Endothelial cell of umbilical vein (primary cell): ENCODE measurements at regions not wholly inside any gene's neighbourhood (a gene's known extent, or its start where the extent isn't known, plus 50 kb on each side); places are given as distances from the start of the nearest gene placed in this dataset.

ENCODE experiments used
- BruUV-seq: library from RNA; stranded (reverse); fragments of 400-500 nt; replicated peaks from 2 replicates; lab custom pipeline; 2021; lab: Mats Ljungman, UMichigan
- CTCF ChIA-PET: fragments of 300-600, 350-600 bp; sonication (Branson Sonifier 250); formaldehyde crosslinking; loops from one replicate; lab custom pipeline; 2021; ENCODE audit warnings: antibody characterized with exemption, inconsistent platforms; lab: Charles Lee
- POLR2A ChIA-PET: fragments of 300-600, 350-600 bp; sonication (Branson Sonifier 250); formaldehyde crosslinking; loops from one replicate; lab custom pipeline; 2021; ENCODE audit warnings: antibody characterized with exemption, inconsistent platforms; lab: Charles Lee
- DNase-seq: peaks from one replicate; pipeline ENCODE4 v3.0.0-alpha.2; 2011; ENCODE audit warnings: low read depth, low spot score
- FAIRE-seq: peaks from 2 replicates; lab custom pipeline; 2011; peaks lifted over from hg19 to GRCh38; lab: Jason Lieb, UNC
- H2AFZ ChIP-seq: 2 replicates; pipeline ENCODE4 v1.6.0; 2012; ENCODE audit warnings: low read depth, low read length, control low read depth, inconsistent platforms
- H3K27ac ChIP-seq: 2 replicates; pipeline ENCODE4 v1.5.1; 2011; ENCODE audit warnings: low read depth, mild to moderate bottlenecking, control low read depth, low read length, moderate library complexity; ENCODE audit not compliant: insufficient read depth
- H3K27me3 ChIP-seq, 2 experiments: 2 replicates each; pipeline versions ENCODE4 v1.6.0 to v1.6.1; 2011; ENCODE audit warnings: low read length in 2 of 2, mixed read lengths in 1 of 2; ENCODE audit not compliant: control insufficient read depth in 2 of 2, insufficient read depth in 2 of 2
- H3K36me3 ChIP-seq, 2 experiments: 2 replicates in 1 of 2; 3 replicates in 1 of 2; pipeline ENCODE4 v1.5.1; 2011; ENCODE audit warnings: low read length in 2 of 2, mild to moderate bottlenecking in 1 of 2, moderate library complexity in 1 of 2; ENCODE audit not compliant: control insufficient read depth in 2 of 2, insufficient read depth in 2 of 2; ENCODE audit errors: extremely low read depth in 1 of 2
- H3K4me1 ChIP-seq: 3 replicates; pipeline ENCODE4 v1.5.1; 2011; ENCODE audit warnings: mild to moderate bottlenecking, low read length; ENCODE audit not compliant: control insufficient read depth, insufficient read depth; ENCODE audit errors: extremely low read depth
- H3K4me2 ChIP-seq: 2 replicates; pipeline ENCODE4 v1.6.1; 2011; ENCODE audit warnings: low read length, control low read depth, mixed read lengths; ENCODE audit not compliant: insufficient read depth
- H3K4me3 ChIP-seq, 3 experiments: fragments of 200-600 bp in 1 of 3; sonication (generic), shearing (Covaris generic) in 1 of 3; replicated peaks in 1 of 3; 2 replicates each; pipeline ENCODE4 v1.5.1; 2011 to 2016; ENCODE audit warnings: control low read depth in 3 of 3, low read length in 3 of 3, mild to moderate bottlenecking in 2 of 3, inconsistent platforms in 1 of 3, low read depth in 1 of 3, moderate library complexity in 1 of 3; ENCODE audit not compliant: insufficient read depth in 1 of 3
- H3K79me2 ChIP-seq: 2 replicates; pipeline ENCODE4 v1.6.0; 2012; ENCODE audit warnings: low read length, inconsistent platforms; ENCODE audit not compliant: control insufficient read depth, insufficient read depth
- H3K9ac ChIP-seq: replicated peaks from 2 replicates; pipeline ENCODE3; 2011; ENCODE audit warnings: low read length, control low read depth; ENCODE audit not compliant: insufficient read depth; ENCODE audit errors: extremely low read depth
- H3K9me1 ChIP-seq: replicated peaks from 3 replicates; pipeline ENCODE4 v1.6.0; 2011; ENCODE audit warnings: mild to moderate bottlenecking, low read length; ENCODE audit not compliant: control insufficient read depth, insufficient read depth; ENCODE audit errors: extremely low read depth
- H3K9me3 ChIP-seq: replicated peaks from 2 replicates; pipeline ENCODE4 v1.5.1; 2012; ENCODE audit warnings: low read length, inconsistent platforms; ENCODE audit not compliant: control insufficient read depth, insufficient read depth
- H4K20me1 ChIP-seq: replicated peaks from 2 replicates; pipeline ENCODE3; 2011; ENCODE audit warnings: mild to moderate bottlenecking, low read length; ENCODE audit not compliant: control insufficient read depth, insufficient read depth; ENCODE audit errors: extremely low read depth
- EZH2 ChIP-seq: IDR thresholded peaks from 2 replicates; pipeline ENCODE4 v1.6.1; 2012; ENCODE audit warnings: borderline replicate concordance, low read depth, mild to moderate bottlenecking, moderate library complexity, low read length, inconsistent platforms; ENCODE audit not compliant: severe bottlenecking
- FOS ChIP-seq: IDR thresholded peaks from 2 replicates; pipeline ENCODE4 v1.6.1; 2011; ENCODE audit warnings: mild to moderate bottlenecking, low read length, moderate library complexity, borderline replicate concordance; ENCODE audit not compliant: insufficient read depth
- GATA2 ChIP-seq: IDR thresholded peaks from 2 replicates; pipeline ENCODE4 v1.7.0; 2011; ENCODE audit warnings: low read depth, mild to moderate bottlenecking, moderate library complexity, mixed read lengths, low read length; ENCODE audit not compliant: insufficient read length, insufficient read depth
- JUN ChIP-seq: IDR thresholded peaks from 2 replicates; pipeline ENCODE4 v1.6.1; 2011; ENCODE audit warnings: borderline replicate concordance, low read depth; ENCODE audit not compliant: insufficient read length, insufficient read depth
- MYC ChIP-seq: IDR thresholded peaks from one replicate; pipeline ENCODE4 v1.6.1; 2011; ENCODE audit warnings: mild to moderate bottlenecking, low read depth, low read length
- POLR2A ChIP-seq: IDR thresholded peaks from 2 replicates; pipeline ENCODE4 v1.6.1; 2012; ENCODE audit warnings: low read depth, mild to moderate bottlenecking, control low read depth, low read length
- POLR2AphosphoS5 ChIP-seq: IDR thresholded peaks from 2 replicates; pipeline ENCODE4 v1.6.1; 2012; ENCODE audit warnings: low read depth, mild to moderate bottlenecking, control low read depth, low read length, moderate library complexity; ENCODE audit not compliant: insufficient read depth
- dilution Hi-C: fragments of 300-500 bp; cut with MboI; formaldehyde crosslinking; loops from one replicate; pipeline ENCODE4 v1.15.0; 2019; ENCODE audit warnings: low sequenced_read_pairs; ENCODE audit not compliant: extremely low pct_ligation_motif_present
- intact Hi-C: fragments of 100-400 bp; cut with micrococcal nuclease; formaldehyde crosslinking; loops from one replicate; pipeline ENCODE4 v1.10.0; 2022
- TF ChIP-seq, protein P1 (sequence below): IDR thresholded peaks from 2 replicates; pipeline ENCODE4 v1.6.1; 2011; ENCODE audit not compliant: insufficient read depth, insufficient read length
- TF ChIP-seq, protein P2 (sequence below), 2 donors: IDR thresholded peaks; 1 replicate in 1 of 2; 2 replicates in 1 of 2; pipeline ENCODE4 v1.5.1; 2011; ENCODE audit warnings: low read length in 2 of 2, mild to moderate bottlenecking in 2 of 2, moderate library complexity in 2 of 2, control low read depth in 1 of 2, inconsistent platforms in 1 of 2, low read depth in 1 of 2; ENCODE audit not compliant: insufficient read depth in 1 of 2; ENCODE audit errors: extremely low read depth in 1 of 2

DNA sequence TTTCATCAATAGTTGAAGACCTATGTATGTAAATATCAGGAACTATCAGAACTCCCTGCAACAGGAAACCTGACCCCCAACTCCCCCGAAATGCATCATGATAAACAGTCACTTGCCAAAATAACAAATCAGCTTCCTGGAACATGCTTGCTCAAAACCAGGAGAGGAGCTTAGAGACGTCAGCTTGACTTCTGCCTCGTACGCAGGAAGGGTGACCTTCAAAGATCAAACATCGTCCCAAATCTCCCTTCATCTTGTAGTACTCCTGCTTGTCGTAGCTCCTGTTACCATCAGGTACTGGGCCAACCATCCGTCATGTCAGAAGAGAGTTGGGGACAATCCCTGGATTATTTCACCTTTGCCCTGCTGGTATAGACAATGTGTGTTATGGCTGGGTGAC lies 396.1 kb downstream of the GADD45G start:
- no peaks in the 10 kb centered on the region for H4K20me1 ChIP-seq
- no peaks in the 10 kb centered on the region for H3K27me3 ChIP-seq
- no peaks in the 10 kb centered on the region for H3K36me3 ChIP-seq
- H2AFZ ChIP-seq, result no peak overlapping the region
- no peak for FAIRE-seq
- intact Hi-C loops, result no loop called here
- H3K9me1 ChIP-seq, result no peaks in the 10 kb centered on the region
- H3K79me2 ChIP-seq, result no peaks in the 10 kb centered on the region
- no peaks in the 10 kb centered on the region for H3K4me1 ChIP-seq
- H3K27ac ChIP-seq, result no peak overlapping the region
- POLR2A ChIA-PET, result no interaction called here
- no peak overlapping the region for H3K4me2 ChIP-seq
- TF ChIP-seq POLR2AphosphoS5 (no peak), FOS (no peak), MYC (no peak)
- dilution Hi-C loops, result no loop called here
- CTCF ChIA-PET, result interaction anchor here (1.0 kb wide), 1 partner anchor 101 kb away, joined by 4 read pairs; no protein-coding TSS in a partner anchor
- BruUV-seq, result no TSS peak
- no peak for DNase-seq
- H3K9me3 ChIP-seq, result no peaks in the 10 kb centered on the region
- H3K9ac ChIP-seq, result no peak overlapping the region
- no peak overlapping the region for H3K4me3 ChIP-seq

- H3K9ac ChIP-seq, result no peak overlapping the region
- no peak for DNase-seq
- intact Hi-C loops, result no loop called here
- no peak overlapping the region for H3K4me3 ChIP-seq
- POLR2A ChIA-PET, result no interaction called here
- no peak overlapping the region for H3K4me2 ChIP-seq
- no peak overlapping the region for H3K27ac ChIP-seq
- no peak overlapping the region for H2AFZ ChIP-seq
- H3K4me1 ChIP-seq, result no peaks in the 10 kb centered on the region
- dilution Hi-C loops, result no loop called here
- CTCF ChIA-PET, result no interaction called here
- FAIRE-seq, result no peak
- TF ChIP-seq, protein P1, sequence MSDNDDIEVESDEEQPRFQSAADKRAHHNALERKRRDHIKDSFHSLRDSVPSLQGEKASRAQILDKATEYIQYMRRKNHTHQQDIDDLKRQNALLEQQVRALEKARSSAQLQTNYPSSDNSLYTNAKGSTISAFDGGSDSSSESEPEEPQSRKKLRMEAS, result no peak
- no peak for TF ChIP-seq POLR2AphosphoS5
- no peak for TF ChIP-seq EZH2
- TF ChIP-seq, protein P2, sequence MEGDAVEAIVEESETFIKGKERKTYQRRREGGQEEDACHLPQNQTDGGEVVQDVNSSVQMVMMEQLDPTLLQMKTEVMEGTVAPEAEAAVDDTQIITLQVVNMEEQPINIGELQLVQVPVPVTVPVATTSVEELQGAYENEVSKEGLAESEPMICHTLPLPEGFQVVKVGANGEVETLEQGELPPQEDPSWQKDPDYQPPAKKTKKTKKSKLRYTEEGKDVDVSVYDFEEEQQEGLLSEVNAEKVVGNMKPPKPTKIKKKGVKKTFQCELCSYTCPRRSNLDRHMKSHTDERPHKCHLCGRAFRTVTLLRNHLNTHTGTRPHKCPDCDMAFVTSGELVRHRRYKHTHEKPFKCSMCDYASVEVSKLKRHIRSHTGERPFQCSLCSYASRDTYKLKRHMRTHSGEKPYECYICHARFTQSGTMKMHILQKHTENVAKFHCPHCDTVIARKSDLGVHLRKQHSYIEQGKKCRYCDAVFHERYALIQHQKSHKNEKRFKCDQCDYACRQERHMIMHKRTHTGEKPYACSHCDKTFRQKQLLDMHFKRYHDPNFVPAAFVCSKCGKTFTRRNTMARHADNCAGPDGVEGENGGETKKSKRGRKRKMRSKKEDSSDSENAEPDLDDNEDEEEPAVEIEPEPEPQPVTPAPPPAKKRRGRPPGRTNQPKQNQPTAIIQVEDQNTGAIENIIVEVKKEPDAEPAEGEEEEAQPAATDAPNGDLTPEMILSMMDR (IDR thresholded peaks at IDR 0.05; ENCODE audit: extremely low read depth in 1 of 2, insufficient read depth in 1 of 2, low read depth in 1 of 2, low read length in 2 of 2), result no peak
- no peak for TF ChIP-seq FOS
- no peak for TF ChIP-seq GATA2
- no peak for TF ChIP-seq MYC
- TF ChIP-seq JUN, result no peak
- no peak for TF ChIP-seq POLR2A
- no peaks in the 10 kb centered on the region for H3K36me3 ChIP-seq
- no peaks in the 10 kb centered on the region for H3K9me1 ChIP-seq
- H4K20me1 ChIP-seq, result no peaks in the 10 kb centered on the region
- H3K79me2 ChIP-seq, result no peaks in the 10 kb centered on the region
- BruUV-seq, result no TSS peak
- H3K9me3 ChIP-seq, result no peaks in the 10 kb centered on the region
- H3K27me3 ChIP-seq, result no peaks in the 10 kb centered on the region
Measured at GRCh38 chr9:90001747-90002146, 396.9 kb downstream of the GADD45G start.
